Ascending aorta (tissue), 2 donors: ENCODE measurements at regions not wholly inside any gene's neighbourhood (a gene's known extent, or its start where the extent isn't known, plus 50 kb on each side); places are given as distances from the start of the nearest gene placed in this dataset.

ENCODE experiments used
- DNase-seq, 2 donors: peaks; one replicate each; pipeline ENCODE4 v3.0.0-alpha.2; 2019; ENCODE audit warnings: low spot score in 2 of 2
- H3K27ac ChIP-seq, 2 donors: fragments of 200-600 bp; sonication (generic); one replicate each; pipeline ENCODE4 v1.5.1; 2016 to 2017; ENCODE audit warnings: mild to moderate bottlenecking in 1 of 2
- H3K27me3 ChIP-seq: fragments of 200-600 bp; sonication (generic); one replicate; pipeline ENCODE4 v1.5.1; 2017
- H3K36me3 ChIP-seq, 2 donors: fragments of 200-600 bp; sonication (generic); one replicate each; pipeline ENCODE4 v1.5.1; 2016
- H3K4me1 ChIP-seq, 2 donors: fragments of 200-600 bp; sonication (generic); one replicate each; pipeline ENCODE4 v1.5.1; 2016 to 2017; ENCODE audit warnings: mild to moderate bottlenecking in 1 of 2
- H3K4me3 ChIP-seq, 2 donors: fragments of 200-600 bp; sonication (generic); one replicate each; pipeline ENCODE4 v1.5.1; 2016 to 2017; ENCODE audit warnings: mild to moderate bottlenecking in 1 of 2
- H3K9me3 ChIP-seq, 2 donors: fragments of 200-600 bp; sonication (generic); one replicate each; pipeline ENCODE4 v1.5.1; 2016
- CTCF ChIP-seq, 3 experiments: fragments of 200-600 bp in 2 of 3; fragments of 450-650 bp in 1 of 3; sonication (generic) in 2 of 3; IDR thresholded peaks; one replicate each; pipeline ENCODE4 v1.5.1; 2016 to 2019; ENCODE audit warnings: antibody characterized with exemption in 3 of 3, mild to moderate bottlenecking in 1 of 3, moderate library complexity in 1 of 3
- intact Hi-C: fragments of 100-400 bp; cut with DNase I; formaldehyde crosslinking; loops from one replicate; pipeline ENCODE4 v1.15.1; 2023

GRCh38 chr2:147450661-147451510, 393.9 kb upstream of the ACVR2A start:
- Histone ChIP-seq H3K4me1 (no peaks in the 10 kb centered on the region), H3K9me3 (no peaks in the 10 kb centered on the region), H3K27me3 (no peaks in the 10 kb centered on the region), H3K36me3 (no peaks in the 10 kb centered on the region), H3K4me3 (no peak overlapping the region), H3K27ac (no peak overlapping the region)
- intact Hi-C loops: no loop called here
- TF ChIP-seq CTCF (IDR thresholded peaks at IDR 0.05): no peak
- DNase-seq: no peak

- H3K27ac ChIP-seq: no peak overlapping the region
- H3K9me3 ChIP-seq: no peaks in the 10 kb centered on the region
- TF ChIP-seq CTCF (IDR thresholded peaks at IDR 0.05): no peak
- intact Hi-C loops: no loop called here
- H3K4me1 ChIP-seq: no peaks in the 10 kb centered on the region
- H3K4me3 ChIP-seq: no peak overlapping the region
- no peaks in the 10 kb centered on the region for H3K36me3 ChIP-seq
- no peaks in the 10 kb centered on the region for H3K27me3 ChIP-seq
- DNase-seq: no peak
Observed at GRCh38 chr2:147449323-147449991, 395.4 kb upstream of the ACVR2A start.

DNA sequence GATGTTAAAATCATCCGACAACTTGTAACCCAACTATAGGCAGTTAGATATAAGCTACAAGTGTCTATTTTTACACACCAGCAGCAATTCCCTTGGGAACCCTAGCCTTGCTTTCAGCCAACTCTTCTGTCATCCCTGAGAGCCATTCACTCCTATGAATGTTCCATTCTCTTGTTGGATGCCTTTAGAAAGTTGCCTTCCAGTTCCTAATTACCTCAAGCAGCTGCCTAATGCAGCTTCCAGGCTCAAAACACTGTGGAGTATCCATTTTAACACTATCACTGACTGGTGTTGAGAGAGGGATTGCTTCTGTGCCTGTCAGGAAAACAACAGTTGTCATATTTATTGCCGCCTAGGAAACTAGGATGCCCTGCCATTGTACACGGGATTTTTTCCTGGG, 402.0 kb upstream of the ACVR2A start:
- H3K4me3 ChIP-seq: no peak overlapping the region
- no peaks in the 10 kb centered on the region for H3K4me1 ChIP-seq
- no peaks in the 10 kb centered on the region for H3K9me3 ChIP-seq
- no peaks in the 10 kb centered on the region for H3K36me3 ChIP-seq
- no peak for DNase-seq
- intact Hi-C loops: no loop called here
- H3K27me3 ChIP-seq: no peaks in the 10 kb centered on the region
- TF ChIP-seq CTCF (IDR thresholded peaks at IDR 0.05): no peak
- no peak overlapping the region for H3K27ac ChIP-seq

DNA sequence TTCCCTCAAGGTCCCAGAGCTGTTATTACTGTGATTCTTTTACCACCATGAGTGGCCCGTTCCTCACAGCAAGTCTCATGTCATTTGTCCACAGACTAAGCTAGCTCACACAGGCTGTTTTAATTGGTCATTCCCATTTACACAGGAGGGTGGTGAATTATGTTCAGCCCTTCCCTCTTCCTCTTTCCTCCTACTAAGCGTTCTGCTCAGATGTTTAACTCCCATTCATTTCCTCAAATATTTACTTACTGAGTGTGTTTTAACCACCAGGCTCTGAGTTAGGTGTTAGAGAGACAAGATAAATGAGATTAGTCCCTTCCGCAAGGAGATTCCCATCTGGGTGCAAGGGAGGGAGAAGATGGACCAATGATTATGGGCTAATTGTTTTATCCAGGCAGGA, 403.6 kb upstream of the ACVR2A start:
- Histone ChIP-seq H3K4me1 (no peaks in the 10 kb centered on the region), H3K27me3 (no peaks in the 10 kb centered on the region), H3K36me3 (no peaks in the 10 kb centered on the region), H3K27ac (no peak overlapping the region), H3K9me3 (no peaks in the 10 kb centered on the region), H3K4me3 (no peak overlapping the region)
- no peak for DNase-seq
- no peak for TF ChIP-seq CTCF (IDR thresholded peaks at IDR 0.05)
- intact Hi-C loops: no loop called here

DNA sequence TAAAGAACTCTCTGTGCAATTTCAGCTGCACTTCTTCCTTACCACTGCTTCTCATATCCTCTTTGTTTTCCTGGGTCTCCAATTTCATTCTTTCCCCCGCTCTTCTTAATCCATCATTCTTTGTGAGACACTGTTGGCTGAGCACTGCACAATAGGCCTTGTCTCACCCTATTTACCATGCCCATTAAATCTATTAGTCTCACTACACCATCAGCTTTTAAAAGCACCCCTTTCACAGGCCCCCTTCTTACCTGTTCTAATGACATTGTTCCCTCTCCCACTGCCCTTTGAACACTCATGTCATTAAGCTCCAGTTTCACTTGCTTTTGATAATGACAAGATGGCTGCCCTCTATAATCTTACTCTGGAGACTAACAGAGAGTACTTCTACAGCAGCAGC, 404.1 kb upstream of the ACVR2A start:
- no peak for DNase-seq
- Histone ChIP-seq H3K4me1 (no peaks in the 10 kb centered on the region), H3K9me3 (no peaks in the 10 kb centered on the region), H3K36me3 (no peaks in the 10 kb centered on the region), H3K27me3 (no peaks in the 10 kb centered on the region), H3K4me3 (no peak overlapping the region), H3K27ac (no peak overlapping the region)
- no peak for TF ChIP-seq CTCF (IDR thresholded peaks at IDR 0.05)
- intact Hi-C loops: no loop called here
